MM.1S (cell line): ENCODE measurements at regions not wholly inside any gene's neighbourhood (a gene's known extent, or its start where the extent isn't known, plus 50 kb on each side); places are given as distances from the start of the nearest gene placed in this dataset.

Source experiments
- DNase-seq: peaks from one replicate; pipeline ENCODE4 v3.0.0-alpha.2; 2015
- H2AFZ ChIP-seq: fragments of 300-600 bp; sonication (generic); 2 replicates; pipeline ENCODE4 v1.6.0; 2016; ENCODE audit warnings: antibody characterized with exemption, low read length
- H3F3A ChIP-seq: fragments of 300-600 bp; sonication (generic); 2 replicates; pipeline ENCODE4 v1.6.1; 2016; ENCODE audit warnings: mild to moderate bottlenecking, antibody characterized with exemption, low read length, moderate library complexity, mixed read lengths; ENCODE audit not compliant: insufficient read depth
- H3K27ac ChIP-seq: fragments of 300-600 bp; sonication (generic); 2 replicates; pipeline ENCODE4 v1.5.1; 2016; ENCODE audit warnings: mild to moderate bottlenecking, low read length
- H3K27me3 ChIP-seq: fragments of 300-600 bp; sonication (generic); replicated peaks from 2 replicates; pipeline ENCODE4 v1.6.0; 2016; ENCODE audit warnings: low read length; ENCODE audit not compliant: insufficient read depth
- H3K36me3 ChIP-seq: fragments of 300-600 bp; sonication (generic); replicated peaks from 2 replicates; pipeline ENCODE4 v1.6.1; 2016; ENCODE audit warnings: mild to moderate bottlenecking, low read length, mixed read lengths; ENCODE audit not compliant: insufficient read depth
- H3K4me1 ChIP-seq: fragments of 300-600 bp; sonication (generic); 2 replicates; pipeline ENCODE4 v1.6.1; 2016; ENCODE audit warnings: low read length, mixed read lengths
- H3K4me2 ChIP-seq: fragments of 300-600 bp; sonication (generic); 2 replicates; pipeline ENCODE4 v1.6.0; 2016; ENCODE audit warnings: low read depth, low read length
- H3K4me3 ChIP-seq: fragments of 300-600 bp; sonication (generic); 2 replicates; pipeline ENCODE4 v1.5.1; 2016; ENCODE audit warnings: low read length, mixed read lengths
- H3K79me2 ChIP-seq: fragments of 300-600 bp; sonication (generic); 2 replicates; pipeline ENCODE4 v1.6.1; 2016; ENCODE audit warnings: mixed run types, low read length, mixed read lengths
- H3K9ac ChIP-seq: fragments of 300-600 bp; sonication (generic); 2 replicates; pipeline ENCODE4 v1.6.1; 2016; ENCODE audit warnings: low read length, mixed read lengths
- H3K9me2 ChIP-seq: fragments of 300-600 bp; sonication (generic); replicated peaks from 2 replicates; pipeline ENCODE4 v1.6.1; 2016; ENCODE audit warnings: mild to moderate bottlenecking, low read length, mixed read lengths; ENCODE audit not compliant: insufficient read depth
- H3K9me3 ChIP-seq: fragments of 300-600 bp; sonication (generic); replicated peaks from 2 replicates; pipeline ENCODE4 v1.6.1; 2016; ENCODE audit warnings: mild to moderate bottlenecking, low read length, mixed read lengths; ENCODE audit not compliant: insufficient read depth
- H4K20me1 ChIP-seq: fragments of 300-600 bp; sonication (generic); 2 replicates; pipeline ENCODE4 v1.6.1; 2016; ENCODE audit warnings: mild to moderate bottlenecking, low read length, moderate library complexity, mixed read lengths; ENCODE audit not compliant: insufficient read depth
- EZH2 ChIP-seq: fragments of 300-600 bp; sonication (generic); optimal IDR thresholded peaks from 2 replicates; pipeline ENCODE3; 2017; ENCODE audit warnings: low read depth, mild to moderate bottlenecking, antibody characterized with exemption, low read length, mixed read lengths
- EZH2phosphoT487 ChIP-seq: fragments of 300-600 bp; sonication (generic); IDR thresholded peaks from 2 replicates; pipeline ENCODE4 v1.6.1; 2018; ENCODE audit warnings: antibody characterized with exemption, low read length
- TF ChIP-seq, protein P1 (sequence below): fragments of 300-600 bp; sonication (generic); IDR thresholded peaks from 2 replicates; pipeline ENCODE4 v1.5.1; 2016; ENCODE audit warnings: antibody characterized with exemption, low read length, mixed read lengths

DNA sequence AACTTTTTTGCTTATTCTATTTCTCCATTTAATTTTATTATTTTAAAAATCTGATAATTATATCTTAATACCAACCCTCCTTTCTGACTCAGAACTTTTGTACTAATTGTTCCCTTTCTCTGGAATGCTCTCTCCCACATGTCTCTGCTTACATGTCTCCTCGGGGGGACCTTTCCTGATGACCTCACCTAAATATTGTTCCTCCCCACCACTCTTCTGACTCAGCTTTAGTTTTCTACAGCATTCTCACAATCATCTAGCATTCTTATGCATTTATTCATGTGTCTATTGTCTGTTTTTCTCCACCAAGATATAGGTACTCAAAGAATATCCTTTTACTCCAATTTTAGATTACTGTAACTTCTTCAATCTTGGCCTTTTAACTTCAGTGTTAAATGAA, 128.7 kb downstream of the MSL3 start:
- DNase-seq: no peak
- Histone ChIP-seq H3K27me3 (no peaks in the 10 kb centered on the region), H3K4me3 (no peak overlapping the region)

DNA sequence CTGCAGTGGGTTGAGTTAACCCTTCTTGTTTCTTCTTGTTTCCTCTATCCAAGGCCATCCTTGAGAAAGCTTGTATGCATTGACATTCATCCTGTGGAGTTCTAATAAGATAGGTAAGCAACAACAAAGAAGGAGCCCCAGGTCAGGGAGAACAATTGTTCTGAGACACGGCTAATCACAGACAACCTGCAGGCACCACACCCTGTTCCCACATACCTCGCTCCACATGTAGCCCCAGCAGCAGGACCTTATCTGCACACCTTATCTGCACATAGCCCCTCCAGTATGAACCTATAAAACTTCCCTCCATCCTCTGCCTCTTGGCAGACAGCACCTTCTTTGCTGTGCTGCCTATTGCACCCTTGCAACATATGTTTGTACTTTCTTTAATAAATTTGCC, 129.1 kb downstream of the MSL3 start:
- Histone ChIP-seq H2AFZ (no peak overlapping the region), H3K27me3 (no peaks in the 10 kb centered on the region)

More for the DNA sequence above, 128.7 kb downstream of the MSL3 start:
- Histone ChIP-seq H3K9ac (no peak overlapping the region), H3K27ac (no peak overlapping the region), H3K9me2 (no peaks in the 10 kb centered on the region), H3K36me3 (no peaks in the 10 kb centered on the region), H4K20me1 (no peaks in the 10 kb centered on the region), H3F3A (no peaks in the 10 kb centered on the region), H3K9me3 (no peaks in the 10 kb centered on the region), H3K79me2 (no peaks in the 10 kb centered on the region), H2AFZ (no peak overlapping the region), H3K4me2 (no peak overlapping the region), H3K4me1 (no peaks in the 10 kb centered on the region)
- TF ChIP-seq, protein P1, sequence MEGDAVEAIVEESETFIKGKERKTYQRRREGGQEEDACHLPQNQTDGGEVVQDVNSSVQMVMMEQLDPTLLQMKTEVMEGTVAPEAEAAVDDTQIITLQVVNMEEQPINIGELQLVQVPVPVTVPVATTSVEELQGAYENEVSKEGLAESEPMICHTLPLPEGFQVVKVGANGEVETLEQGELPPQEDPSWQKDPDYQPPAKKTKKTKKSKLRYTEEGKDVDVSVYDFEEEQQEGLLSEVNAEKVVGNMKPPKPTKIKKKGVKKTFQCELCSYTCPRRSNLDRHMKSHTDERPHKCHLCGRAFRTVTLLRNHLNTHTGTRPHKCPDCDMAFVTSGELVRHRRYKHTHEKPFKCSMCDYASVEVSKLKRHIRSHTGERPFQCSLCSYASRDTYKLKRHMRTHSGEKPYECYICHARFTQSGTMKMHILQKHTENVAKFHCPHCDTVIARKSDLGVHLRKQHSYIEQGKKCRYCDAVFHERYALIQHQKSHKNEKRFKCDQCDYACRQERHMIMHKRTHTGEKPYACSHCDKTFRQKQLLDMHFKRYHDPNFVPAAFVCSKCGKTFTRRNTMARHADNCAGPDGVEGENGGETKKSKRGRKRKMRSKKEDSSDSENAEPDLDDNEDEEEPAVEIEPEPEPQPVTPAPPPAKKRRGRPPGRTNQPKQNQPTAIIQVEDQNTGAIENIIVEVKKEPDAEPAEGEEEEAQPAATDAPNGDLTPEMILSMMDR: no peak
- TF ChIP-seq EZH2 (no peak), EZH2phosphoT487 (no peak)

DNA sequence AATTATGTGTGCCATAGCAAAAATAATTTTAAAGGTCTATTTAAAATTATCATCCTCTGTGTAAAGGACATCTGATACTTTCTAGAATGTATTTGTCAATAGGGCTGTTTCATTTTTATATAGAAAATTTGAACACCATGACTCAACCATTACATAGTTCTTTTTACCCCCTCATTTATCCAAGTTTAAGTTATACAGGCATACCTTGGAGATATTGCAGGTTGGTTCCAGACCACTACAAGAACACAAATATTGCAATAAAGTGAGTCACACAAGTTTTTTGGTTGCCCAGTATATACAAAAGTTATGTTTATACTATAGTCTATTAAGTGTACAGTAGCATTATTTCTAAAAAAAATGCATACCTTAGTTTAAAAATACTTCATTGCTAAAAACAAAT, 130.4 kb downstream of the MSL3 start:
- no peaks in the 10 kb centered on the region for H3K79me2 ChIP-seq
- no peak overlapping the region for H3K9ac ChIP-seq
- H3K27me3 ChIP-seq: no peaks in the 10 kb centered on the region
- H3K4me3 ChIP-seq: no peak overlapping the region
- no peaks in the 10 kb centered on the region for H3K36me3 ChIP-seq
- H3K4me2 ChIP-seq: no peak overlapping the region
- no peaks in the 10 kb centered on the region for H3K9me3 ChIP-seq
- H3K4me1 ChIP-seq: no peaks in the 10 kb centered on the region
- no peak for TF ChIP-seq EZH2phosphoT487
- no peak for TF ChIP-seq EZH2
- TF ChIP-seq, protein P1: no peak
- DNase-seq: no peak
- H3K9me2 ChIP-seq: no peaks in the 10 kb centered on the region
- no peaks in the 10 kb centered on the region for H3F3A ChIP-seq
- no peak overlapping the region for H2AFZ ChIP-seq
- no peak overlapping the region for H3K27ac ChIP-seq
- no peaks in the 10 kb centered on the region for H4K20me1 ChIP-seq

More for the DNA sequence above, 129.1 kb downstream of the MSL3 start:
- Histone ChIP-seq H3K36me3 (no peaks in the 10 kb centered on the region), H3K9ac (no peak overlapping the region), H3K79me2 (no peaks in the 10 kb centered on the region), H3F3A (no peaks in the 10 kb centered on the region), H3K4me1 (no peaks in the 10 kb centered on the region), H3K9me3 (no peaks in the 10 kb centered on the region), H3K4me3 (no peak overlapping the region), H3K27ac (no peak overlapping the region), H4K20me1 (no peaks in the 10 kb centered on the region), H3K9me2 (no peaks in the 10 kb centered on the region), H3K4me2 (no peak overlapping the region)
- TF ChIP-seq, protein P1: no peak
- TF ChIP-seq EZH2phosphoT487 (no peak), EZH2 (no peak)
- no peak for DNase-seq
